HEK293T (cell line): ENCODE measurements at regions not wholly inside any gene's neighbourhood (a gene's known extent, or its start where the extent isn't known, plus 50 kb on each side); places are given as distances from the start of the nearest gene placed in this dataset.

Experiments used
- CTCF ChIA-PET: fragments of 350-600 bp; formaldehyde crosslinking; extraction: SDS; loops from one replicate; lab custom pipeline; 2021; ENCODE audit warnings: antibody characterized with exemption, inconsistent platforms; lab: Yijun Ruan, JAX
- POLR2A ChIA-PET: fragments of 350-600 bp; formaldehyde crosslinking; extraction: SDS; loops from one replicate; lab custom pipeline; 2020; ENCODE audit warnings: antibody characterized with exemption, inconsistent platforms; lab: Yijun Ruan, JAX
- DNase-seq: peaks from one replicate; pipeline ENCODE4 v3.0.0; 2012; ENCODE audit warnings: mixed read lengths; ENCODE audit errors: extremely low spot score
- ARNT ChIP-seq: fragments of 450-650 bp; IDR thresholded peaks from 2 replicates; pipeline ENCODE4 v1.6.1; 2017; ENCODE audit warnings: mild to moderate bottlenecking
- BHLHE40 ChIP-seq: fragments of 450-650 bp; IDR thresholded peaks from 2 replicates; pipeline ENCODE4 v1.6.1; 2016; ENCODE audit warnings: mild to moderate bottlenecking, moderate library complexity, borderline replicate concordance
- CTBP1 ChIP-seq: fragments of 450-650 bp; IDR thresholded peaks from 2 replicates; pipeline ENCODE4 v1.6.1; 2016; ENCODE audit warnings: borderline replicate concordance
- ELF4 ChIP-seq: fragments of 450-650 bp; IDR thresholded peaks from 2 replicates; pipeline ENCODE4 v1.6.1; 2017; ENCODE audit warnings: antibody characterized with exemption
- FOXA1 ChIP-seq: fragments of 450-650 bp; IDR thresholded peaks from 2 replicates; pipeline ENCODE4 v1.6.1; 2016; ENCODE audit warnings: mild to moderate bottlenecking
- FOXK2 ChIP-seq: fragments of 450-650 bp; IDR thresholded peaks from 2 replicates; pipeline ENCODE4 v1.6.1; 2016; ENCODE audit warnings: mild to moderate bottlenecking
- FOXM1 ChIP-seq: fragments of 450-650 bp; IDR thresholded peaks from 2 replicates; pipeline ENCODE4 v1.6.1; 2017; ENCODE audit warnings: mild to moderate bottlenecking, borderline replicate concordance
- HDGF ChIP-seq: fragments of 450-650 bp; IDR thresholded peaks from 2 replicates; pipeline ENCODE4 v1.6.1; 2017; ENCODE audit warnings: antibody characterized with exemption, borderline replicate concordance
- L3MBTL2 ChIP-seq: fragments of 450-650 bp; conservative IDR thresholded peaks from 2 replicates; pipeline ENCODE4 v1.6.1; 2016; ENCODE audit warnings: mild to moderate bottlenecking
- LEF1 ChIP-seq: fragments of 450-650 bp; IDR thresholded peaks from 2 replicates; pipeline ENCODE4 v1.6.1; 2017; ENCODE audit warnings: mild to moderate bottlenecking, borderline replicate concordance
- NFRKB ChIP-seq: fragments of 450-650 bp; IDR thresholded peaks from 2 replicates; pipeline ENCODE4 v1.6.1; 2016; ENCODE audit warnings: mild to moderate bottlenecking, moderate library complexity
- SP1 ChIP-seq: fragments of 450-650 bp; IDR thresholded peaks from 2 replicates; pipeline ENCODE4 v1.6.1; 2017
- SUZ12 ChIP-seq: fragments of 450-650 bp; IDR thresholded peaks from 2 replicates; pipeline ENCODE4 v1.6.1; 2016; ENCODE audit warnings: mild to moderate bottlenecking
- TARDBP ChIP-seq: fragments of 450-650 bp; IDR thresholded peaks from 2 replicates; pipeline ENCODE4 v1.6.1; 2016
- ZNF384 ChIP-seq: fragments of 450-650 bp; IDR thresholded peaks from 2 replicates; pipeline ENCODE4 v1.6.1; 2016
- TF ChIP-seq, protein P1 (sequence below): fragments of 450-650 bp; IDR thresholded peaks from 2 replicates; pipeline ENCODE4 v1.6.1; 2016

DNA sequence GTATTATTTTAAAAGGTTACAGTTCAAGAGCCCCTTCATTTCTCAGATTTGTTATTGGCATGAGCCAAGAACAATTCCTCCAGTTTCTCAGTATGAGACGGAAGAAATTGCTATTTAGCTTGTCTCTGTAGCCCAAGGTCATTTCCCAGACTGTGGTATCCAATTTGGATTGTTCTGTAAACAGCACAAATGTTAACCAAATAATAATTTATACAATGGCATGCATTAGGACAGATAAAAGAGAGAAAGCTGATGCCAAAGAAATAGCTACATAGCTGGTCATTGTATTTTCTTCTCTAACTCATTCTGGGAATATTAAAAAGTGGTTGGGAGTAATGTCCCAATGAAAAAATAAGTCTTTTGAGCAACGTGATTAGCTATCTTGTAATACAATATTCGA is 134.6 kb upstream of the NPY2R start:
- ChIA-PET POLR2A (no interaction called here), CTCF (no interaction called here)
- no peak for DNase-seq

DNA sequence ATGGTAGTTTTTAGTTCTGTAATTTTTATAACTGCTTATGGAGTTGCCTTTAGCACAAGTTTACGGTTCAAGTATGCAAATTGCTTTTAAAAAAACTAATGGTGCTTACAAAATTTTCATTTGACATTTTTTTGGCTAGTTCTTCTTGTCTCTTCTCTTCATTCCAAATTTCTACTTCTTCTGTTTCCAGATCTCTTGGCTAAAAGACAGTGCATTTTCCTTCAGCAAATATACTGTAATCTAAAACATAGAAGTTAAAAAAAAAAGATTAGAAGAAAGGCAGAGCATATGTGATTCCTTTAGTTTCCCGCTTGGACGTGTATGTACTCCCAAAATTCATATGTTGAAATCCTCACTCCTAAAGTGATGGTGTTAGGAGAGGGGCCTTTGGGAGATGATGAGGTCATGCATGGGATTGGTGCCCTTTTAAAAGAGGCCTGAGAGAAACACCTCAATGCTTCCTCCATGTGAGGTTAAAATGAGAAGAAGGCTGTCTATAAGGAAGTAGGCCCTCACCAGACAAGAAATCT is 132.1 kb upstream of the NPY2R start:
- ChIA-PET CTCF (no interaction called here), POLR2A (no interaction called here)
- TF ChIP-seq L3MBTL2: no peak
- no peak for TF ChIP-seq ARNT
- TF ChIP-seq ELF4: no peak
- TF ChIP-seq SUZ12: no peak
- TF ChIP-seq FOXK2: no peak
- TF ChIP-seq NFRKB: no peak
- no peak for TF ChIP-seq HDGF
- TF ChIP-seq FOXA1: no peak
- TF ChIP-seq, protein P1, sequence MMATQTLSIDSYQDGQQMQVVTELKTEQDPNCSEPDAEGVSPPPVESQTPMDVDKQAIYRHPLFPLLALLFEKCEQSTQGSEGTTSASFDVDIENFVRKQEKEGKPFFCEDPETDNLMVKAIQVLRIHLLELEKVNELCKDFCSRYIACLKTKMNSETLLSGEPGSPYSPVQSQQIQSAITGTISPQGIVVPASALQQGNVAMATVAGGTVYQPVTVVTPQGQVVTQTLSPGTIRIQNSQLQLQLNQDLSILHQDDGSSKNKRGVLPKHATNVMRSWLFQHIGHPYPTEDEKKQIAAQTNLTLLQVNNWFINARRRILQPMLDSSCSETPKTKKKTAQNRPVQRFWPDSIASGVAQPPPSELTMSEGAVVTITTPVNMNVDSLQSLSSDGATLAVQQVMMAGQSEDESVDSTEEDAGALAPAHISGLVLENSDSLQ: no peak
- no peak for TF ChIP-seq CTBP1
- no peak for TF ChIP-seq BHLHE40
- no peak for TF ChIP-seq TARDBP
- no peak for DNase-seq

More for the DNA sequence above, 134.6 kb upstream of the NPY2R start:
- TF ChIP-seq L3MBTL2 (no peak), FOXK2 (no peak), SUZ12 (no peak), BHLHE40 (no peak), NFRKB (no peak), LEF1 (no peak), HDGF (no peak), ELF4 (no peak), ZNF384 (no peak)
- TF ChIP-seq, protein P1: no peak

DNA sequence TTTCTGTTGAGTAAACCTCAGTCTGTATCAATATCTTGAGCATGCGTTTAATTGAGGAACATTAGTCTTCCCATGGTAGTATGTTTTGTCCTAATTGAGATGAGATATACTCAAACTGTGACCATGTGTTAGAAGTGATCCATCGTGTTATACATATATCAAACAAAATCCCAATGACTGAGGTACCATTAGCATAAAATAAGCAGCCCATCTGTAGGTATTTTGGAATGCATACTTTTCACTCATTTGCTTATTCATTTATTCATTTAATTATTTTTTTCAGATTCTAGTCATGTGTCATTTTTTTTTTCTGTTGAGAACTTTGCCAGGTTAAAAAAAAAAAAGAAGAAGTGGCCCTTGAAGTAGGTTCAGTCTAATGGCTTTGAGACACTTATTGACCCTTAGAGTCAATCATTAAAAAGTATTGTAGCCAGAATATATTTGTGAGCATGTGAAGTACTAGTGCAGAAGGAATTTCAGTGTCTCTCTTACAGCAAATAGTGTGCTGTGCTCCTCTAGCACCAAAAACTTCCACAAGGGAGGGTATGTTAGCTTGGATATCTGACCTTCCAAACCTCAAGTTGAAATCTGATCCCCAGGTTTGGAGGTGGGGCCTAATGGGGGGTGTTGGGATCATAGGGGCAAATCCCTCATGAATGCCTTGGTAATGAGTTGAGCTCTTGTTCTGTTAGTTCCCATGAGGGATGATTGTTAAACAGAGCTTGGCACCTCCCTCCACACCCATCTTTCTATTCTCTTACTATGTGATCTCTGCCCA is 130.8 kb upstream of the NPY2R start:
- TF ChIP-seq ELF4 (no peak), SUZ12 (no peak), ZNF384 (no peak), ARNT (no peak), FOXM1 (no peak), FOXK2 (no peak), TARDBP (no peak), CTBP1 (no peak)
- ChIA-PET POLR2A (no interaction called here), CTCF (interaction anchor here (0.6 kb wide), 1 partner anchor 276 kb away, joined by 3 read pairs; no protein-coding TSS in a partner anchor)
- DNase-seq: no peak

DNA sequence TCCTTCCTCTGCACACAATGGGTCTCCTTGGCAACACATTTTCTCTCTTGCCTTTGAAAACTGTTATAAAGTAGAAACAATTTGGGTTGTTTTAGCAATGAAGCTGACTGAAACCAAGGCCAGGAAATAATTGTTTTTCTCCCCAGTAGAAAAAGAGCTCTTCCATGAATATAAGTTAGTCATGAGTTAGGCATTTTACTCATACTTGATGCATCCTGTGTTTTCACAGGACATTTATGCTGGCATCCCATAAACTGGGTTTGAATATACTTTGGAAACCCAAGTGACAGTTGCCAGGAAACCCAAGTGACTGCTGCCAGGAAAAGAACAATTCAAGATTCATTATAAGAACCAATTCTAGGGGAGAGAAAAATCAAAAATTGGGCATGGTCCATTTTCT is 128.6 kb upstream of the NPY2R start:
- ChIA-PET POLR2A (no interaction called here), CTCF (interaction anchor here (0.6 kb wide), 1 partner anchor 536 kb away, joined by 5 read pairs; no protein-coding TSS in a partner anchor)
- TF ChIP-seq FOXM1 (no peak), ARNT (no peak), LEF1 (no peak), ZNF384 (no peak), FOXK2 (no peak), SUZ12 (no peak), FOXA1 (no peak), ELF4 (no peak), NFRKB (no peak), BHLHE40 (no peak), CTBP1 (no peak), L3MBTL2 (no peak)
- TF ChIP-seq, protein P1: no peak
- no peak for DNase-seq

DNA sequence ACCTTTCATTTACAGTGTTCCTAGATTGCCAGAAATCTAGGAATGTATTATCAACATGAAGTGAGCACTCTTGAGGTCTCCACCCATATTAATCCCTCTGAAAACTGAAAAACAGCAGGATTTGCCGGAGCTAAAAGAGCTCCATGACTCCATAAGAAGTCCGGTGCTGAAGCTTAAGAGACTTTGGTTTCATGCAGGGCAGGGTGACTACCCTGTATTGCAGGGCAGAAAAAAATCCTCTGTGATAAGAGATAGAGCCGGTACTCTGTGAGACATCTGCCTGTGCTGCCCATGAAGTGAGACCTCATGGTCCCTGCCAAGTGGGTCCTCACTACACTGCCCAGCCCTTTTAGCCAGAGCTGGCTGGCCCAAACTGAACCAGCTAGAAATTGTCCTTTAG is 127.2 kb upstream of the NPY2R start:
- POLR2A ChIA-PET: no interaction called here
- no peak for DNase-seq
- TF ChIP-seq CTBP1 (no peak), FOXM1 (no peak), ELF4 (no peak), BHLHE40 (no peak), ZNF384 (no peak), SP1 (no peak), ARNT (no peak), FOXK2 (no peak), L3MBTL2 (no peak), FOXA1 (no peak), TARDBP (no peak), NFRKB (no peak), HDGF (no peak), LEF1 (no peak), SUZ12 (no peak)
- TF ChIP-seq, protein P1: no peak
- CTCF ChIA-PET: interaction anchor here (1.0 kb wide), 1 partner anchor 729 kb away, joined by 3 read pairs; no protein-coding TSS in a partner anchor
